ENCODE measurements at regions not wholly inside any gene's neighbourhood (a gene's known extent, or its start where the extent isn't known, plus 50 kb on each side); places are given as distances from the start of the nearest gene placed in this dataset.
"Not testable (repeated sequence)": the region's sequence is repeated elsewhere in the genome, so short reads cannot be mapped to it uniquely, and the experiment has no call there.

GRCh38 chr4:100631281-100631968 is 113.6 kb upstream of the EMCN start:
- no peak for DNase-seq

- no peak for DNase-seq
Measured at GRCh38 chr4:100630341-100630740, 112.5 kb upstream of the EMCN start.

- no peak for DNase-seq
Measured at GRCh38 chr4:100609810-100610209, 92.0 kb upstream of the EMCN start.

- not testable (repeated sequence) for DNase-seq
Measured at GRCh38 chr4:100608651-100609050, 90.8 kb upstream of the EMCN start.

- no peak for DNase-seq
Measured at GRCh38 chr4:100605144-100605543, 87.3 kb upstream of the EMCN start.

GRCh38 chr4:100593935-100594334 is 76.1 kb upstream of the EMCN start:
- DNase-seq = no peak

- no peak for DNase-seq
Measured at GRCh38 chr4:100591161-100591876, 73.5 kb upstream of the EMCN start.

GRCh38 chr4:100590325-100590724 is 72.5 kb upstream of the EMCN start:
- DNase-seq = no peak

GRCh38 chr4:100588076-100588475 is 70.3 kb upstream of the EMCN start:
- no peak for DNase-seq

- DNase-seq = no peak
Measured at GRCh38 chr4:100582146-100582545, 64.3 kb upstream of the EMCN start.

- no peak for DNase-seq
Measured at GRCh38 chr4:100581337-100581736, 63.5 kb upstream of the EMCN start.

- DNase-seq = no peak
Measured at GRCh38 chr4:100576570-100576969, 58.7 kb upstream of the EMCN start.

- DNase-seq = no peak
Measured at GRCh38 chr4:100574607-100575006, 56.8 kb upstream of the EMCN start.

- no peak for DNase-seq
Measured at GRCh38 chr4:100569196-100569595, 51.4 kb upstream of the EMCN start.

All from COR-L47 (cell line).